K562 (cell line): ENCODE measurements at regions not wholly inside any gene's neighbourhood (a gene's known extent, or its start where the extent isn't known, plus 50 kb on each side); places are given as distances from the start of the nearest gene placed in this dataset.
A peak's percentile ranks its signal among the peaks of the same experiment; 100 is the strongest.

Experiments used
- ATAC-seq: fragments of 200-7000 bp; cut with Tn5 transposase; 3 replicates; pipeline ENCODE4 v1.9.1; 2020; ENCODE audit warnings: moderate library complexity
- BruUV-seq: library from RNA; stranded (reverse); fragments of 400-500 nt; replicated peaks from 2 replicates; lab custom pipeline; 2021; lab: Mats Ljungman, UMichigan
- CTCF ChIA-PET: fragments of 300-600 bp; formaldehyde crosslinking; extraction: SDS; loops from one replicate; lab custom pipeline; 2021; ENCODE audit warnings: low intra/inter-chr PET ratio; lab: Yijun Ruan, JAX
- POLR2A ChIA-PET: fragments of 300-600, 350-650 bp; sonication (Branson Sonifier 250); formaldehyde crosslinking; extraction: SDS; loops from one replicate; lab custom pipeline; 2021; ENCODE audit warnings: antibody characterized with exemption, inconsistent platforms; lab: Yijun Ruan, JAX
- DNase-seq, 4 experiments: peaks; one replicate each; pipeline versions ENCODE4 v3.0.0 to v3.0.0-alpha.2; 2011 to 2018; ENCODE audit warnings: low spot score in 3 of 4, mixed read lengths in 3 of 4; ENCODE audit errors: extremely low read depth in 1 of 4
- FAIRE-seq: peaks from 2 replicates; lab custom pipeline; 2011; peaks lifted over from hg19 to GRCh38; lab: Jason Lieb, UNC
- H2AFZ ChIP-seq: 2 replicates; pipeline ENCODE4 v1.6.0; 2011; ENCODE audit warnings: low read depth, low read length, control low read depth, inconsistent platforms
- H3K27ac ChIP-seq: fragments of 200-600 bp; 3 replicates; pipeline ENCODE4 v1.8.0; 2011; ENCODE audit warnings: low read depth, mild to moderate bottlenecking, control low read depth, inconsistent platforms, low read length, moderate library complexity, mixed read lengths; ENCODE audit errors: extremely low read depth
- H3K27me3 ChIP-seq, 2 experiments: fragments of 300-600 bp in 1 of 2; 2 replicates in 1 of 2; 3 replicates in 1 of 2; pipeline versions ENCODE4 v1.6.0 to v1.8.0; 2011; ENCODE audit warnings: inconsistent platforms in 2 of 2, low read length in 2 of 2, mild to moderate bottlenecking in 1 of 2, mixed read lengths in 1 of 2, moderate library complexity in 1 of 2; ENCODE audit not compliant: control insufficient read depth in 2 of 2, insufficient read depth in 2 of 2
- H3K36me3 ChIP-seq: fragments of 300-600 bp; 3 replicates; pipeline ENCODE4 v1.8.0; 2011; ENCODE audit warnings: mild to moderate bottlenecking, low read length, inconsistent platforms; ENCODE audit not compliant: control insufficient read depth, insufficient read depth
- H3K4me1 ChIP-seq, 2 experiments: fragments of 200-600 bp in 1 of 2; replicated peaks in 1 of 2; 2 replicates in 1 of 2; 3 replicates in 1 of 2; pipeline versions ENCODE4 v1.5.1 to v1.8.0; 2011; ENCODE audit warnings: inconsistent platforms in 2 of 2, low read length in 2 of 2, mild to moderate bottlenecking in 1 of 2, mixed read lengths in 1 of 2, moderate library complexity in 1 of 2; ENCODE audit not compliant: control insufficient read depth in 2 of 2, insufficient read depth in 2 of 2
- H3K4me2 ChIP-seq: 2 replicates; pipeline ENCODE4 v1.6.1; 2011; ENCODE audit warnings: low read length, control low read depth, inconsistent platforms, mixed read lengths; ENCODE audit not compliant: insufficient read depth
- H3K4me3 ChIP-seq: fragments of 200-600 bp; sonication (generic), shearing (Covaris generic); 2 replicates; pipeline ENCODE4 v1.5.1; 2016; ENCODE audit warnings: control low read depth, inconsistent platforms
- H3K79me2 ChIP-seq: fragments of 200-600 bp; 3 replicates; pipeline ENCODE4 v1.8.0; 2011; ENCODE audit warnings: low read length, inconsistent platforms; ENCODE audit not compliant: control insufficient read depth, insufficient read depth
- H3K9ac ChIP-seq, 2 experiments: 2 replicates each; pipeline versions ENCODE4 v1.6.0 to v1.6.1; 2011; ENCODE audit warnings: low read depth in 2 of 2, low read length in 2 of 2, control low read depth in 1 of 2, inconsistent platforms in 1 of 2, mild to moderate bottlenecking in 1 of 2, mixed read lengths in 1 of 2; ENCODE audit not compliant: insufficient read depth in 1 of 2
- H3K9me1 ChIP-seq: one replicate; pipeline ENCODE4 v1.6.0; 2011; ENCODE audit warnings: inconsistent platforms, mild to moderate bottlenecking, low read length, moderate library complexity; ENCODE audit not compliant: control insufficient read depth, insufficient read depth
- H3K9me3 ChIP-seq: replicated peaks from 2 replicates; pipeline ENCODE4 v1.5.1; 2011; ENCODE audit warnings: low read depth, low read length, inconsistent platforms; ENCODE audit not compliant: control insufficient read depth, insufficient read depth
- H4K20me1 ChIP-seq: replicated peaks from 2 replicates; pipeline ENCODE4 v1.6.1; 2011; ENCODE audit warnings: low read length, inconsistent platforms, mixed read lengths; ENCODE audit not compliant: control insufficient read depth, insufficient read depth
- ATF1 ChIP-seq, 2 experiments: fragments of 450-650 bp in 1 of 2; IDR thresholded peaks; 2 replicates each; pipeline ENCODE4 v1.6.1; 2016; ENCODE audit warnings: missing compliant biosample characterization in 1 of 2, missing genetic modification characterization in 1 of 2
- CTBP1 ChIP-seq: fragments of 450-650 bp; IDR thresholded peaks from 2 replicates; pipeline ENCODE4 v1.6.1; 2016; ENCODE audit warnings: borderline replicate concordance
- EP300 ChIP-seq: IDR thresholded peaks from 2 replicates; pipeline ENCODE4 v1.6.1; 2012; ENCODE audit warnings: low read length, improper control_type of control experiment
- FIP1L1 ChIP-seq: fragments of 200-400 bp; formaldehyde crosslinking; IDR thresholded peaks from 2 replicates; pipeline ENCODE4 v1.6.1; 2018; ENCODE audit warnings: mild to moderate bottlenecking, low read depth, low read length; ENCODE audit not compliant: poor library complexity, severe bottlenecking
- KAT7 ChIP-seq: sonication (generic); formaldehyde crosslinking; IDR thresholded peaks from 2 replicates; pipeline ENCODE4 v1.8.0; 2022; ENCODE audit warnings: missing genetic modification reagents, mild to moderate bottlenecking, borderline replicate concordance
- KAT8 ChIP-seq: fragments of 450-650 bp; IDR thresholded peaks from 2 replicates; pipeline ENCODE4 v1.6.1; 2016; ENCODE audit warnings: low read depth, mild to moderate bottlenecking
- L3MBTL2 ChIP-seq: fragments of 450-650 bp; IDR thresholded peaks from 2 replicates; pipeline ENCODE4 v1.6.1; 2016; ENCODE audit warnings: mild to moderate bottlenecking, moderate library complexity
- LARP7 ChIP-seq: fragments of 450-650 bp; IDR thresholded peaks from 2 replicates; pipeline ENCODE4 v1.6.1; 2016
- MED1 ChIP-seq: sonication (generic); formaldehyde crosslinking; IDR thresholded peaks from 2 replicates; pipeline ENCODE4 v1.8.1; 2023; ENCODE audit warnings: missing genetic modification reagents, borderline replicate concordance
- MEIS2 ChIP-seq: fragments of 450-650 bp; IDR thresholded peaks from 2 replicates; pipeline ENCODE4 v1.6.1; 2014; ENCODE audit warnings: mild to moderate bottlenecking; ENCODE audit not compliant: partially characterized antibody
- NBN ChIP-seq: fragments of 450-650 bp; IDR thresholded peaks from 2 replicates; pipeline ENCODE4 v1.6.1; 2016; ENCODE audit warnings: low read depth, mild to moderate bottlenecking
- NFRKB ChIP-seq: fragments of 450-650 bp; IDR thresholded peaks from 2 replicates; pipeline ENCODE4 v1.6.1; 2016; ENCODE audit warnings: low read depth
- NRF1 ChIP-seq, 2 experiments: fragments of 450-650 bp; IDR thresholded peaks in 1 of 2; conservative IDR thresholded peaks in 1 of 2; 2 replicates each; pipeline ENCODE4 v1.6.1; 2014; ENCODE audit warnings: mild to moderate bottlenecking in 2 of 2
- SETDB1 ChIP-seq: IDR thresholded peaks from one replicate; pipeline ENCODE4 v1.6.1; 2012; ENCODE audit warnings: low read length, control low read depth, inconsistent platforms
- SRSF3 ChIP-seq: fragments of 200-400 bp; formaldehyde crosslinking; IDR thresholded peaks from 2 replicates; pipeline ENCODE4 v1.6.1; 2016; ENCODE audit warnings: mild to moderate bottlenecking, low read length, moderate library complexity; ENCODE audit not compliant: insufficient read depth
- YY1 ChIP-seq, 3 experiments: IDR thresholded peaks; 2 replicates each; pipeline ENCODE4 v1.6.1; 2011; ENCODE audit warnings: low read length in 2 of 3, mild to moderate bottlenecking in 2 of 3, moderate library complexity in 2 of 3, borderline replicate concordance in 1 of 3, control low read depth in 1 of 3, low read depth in 1 of 3; ENCODE audit not compliant: insufficient read depth in 3 of 3, insufficient replicate concordance in 2 of 3, control insufficient read depth in 1 of 3, insufficient read length in 1 of 3; ENCODE audit errors: extremely low read depth in 1 of 3
- ZC3H8 ChIP-seq: fragments of 450-650 bp; IDR thresholded peaks from 2 replicates; pipeline ENCODE4 v1.6.1; 2017
- WGBS: fragments of 100-300 bp; shearing (Covaris generic); methylation state at CpG from one replicate; pipeline ENCODE4 v1.1.6; 2016; ENCODE audit warnings: low coverage, mixed read lengths; ENCODE audit not compliant: insufficient coverage; ENCODE audit errors: missing lambda C conversion rate; 5-methylcytosine and 5-hydroxymethylcytosine counted together
- in situ Hi-C: fragments of 300-500 bp; cut with MboI; formaldehyde crosslinking; loops from 4 replicates; pipeline ENCODE4 v1.15.0; 2018; ENCODE audit warnings: inconsistent platforms, mixed read lengths
- intact Hi-C: fragments of 100-400 bp; cut with micrococcal nuclease; formaldehyde crosslinking; loops from 2 replicates; pipeline ENCODE4 v1.14.2; 2022
- TF ChIP-seq, protein P1 (sequence below): sonication (generic); formaldehyde crosslinking; IDR thresholded peaks from 2 replicates; pipeline ENCODE4 v1.8.1; 2023; ENCODE audit warnings: mild to moderate bottlenecking, missing genetic modification reagents
- TF ChIP-seq, protein P2 (sequence below): fragments of 250-450 bp; sonication (Bioruptor Pico); IDR thresholded peaks from 2 replicates; pipeline ENCODE4 v1.8.0; 2021; ENCODE audit warnings: moderate library complexity, mild to moderate bottlenecking, inconsistent platforms

DNA sequence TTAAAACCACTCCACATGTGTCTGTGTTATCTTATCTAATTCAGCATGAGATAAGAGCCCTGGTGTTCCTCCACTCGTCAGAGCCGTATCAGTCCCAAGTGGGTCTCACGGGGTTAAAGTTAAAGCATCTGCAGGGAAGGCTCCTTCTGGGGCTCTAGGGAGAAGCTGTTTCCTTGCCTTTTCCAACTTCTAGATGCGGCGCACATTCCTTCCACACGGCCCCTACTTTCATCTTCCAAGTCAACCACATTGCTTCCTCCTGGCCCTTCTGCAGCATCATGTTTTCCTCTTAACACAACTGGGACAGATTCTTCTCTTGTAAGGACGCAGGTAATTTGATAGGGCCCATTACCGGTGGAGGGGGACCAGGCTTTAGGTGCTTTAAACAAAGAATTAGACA, 620.1 kb upstream of the DPP6 start (continued):
- TF ChIP-seq, protein P1, sequence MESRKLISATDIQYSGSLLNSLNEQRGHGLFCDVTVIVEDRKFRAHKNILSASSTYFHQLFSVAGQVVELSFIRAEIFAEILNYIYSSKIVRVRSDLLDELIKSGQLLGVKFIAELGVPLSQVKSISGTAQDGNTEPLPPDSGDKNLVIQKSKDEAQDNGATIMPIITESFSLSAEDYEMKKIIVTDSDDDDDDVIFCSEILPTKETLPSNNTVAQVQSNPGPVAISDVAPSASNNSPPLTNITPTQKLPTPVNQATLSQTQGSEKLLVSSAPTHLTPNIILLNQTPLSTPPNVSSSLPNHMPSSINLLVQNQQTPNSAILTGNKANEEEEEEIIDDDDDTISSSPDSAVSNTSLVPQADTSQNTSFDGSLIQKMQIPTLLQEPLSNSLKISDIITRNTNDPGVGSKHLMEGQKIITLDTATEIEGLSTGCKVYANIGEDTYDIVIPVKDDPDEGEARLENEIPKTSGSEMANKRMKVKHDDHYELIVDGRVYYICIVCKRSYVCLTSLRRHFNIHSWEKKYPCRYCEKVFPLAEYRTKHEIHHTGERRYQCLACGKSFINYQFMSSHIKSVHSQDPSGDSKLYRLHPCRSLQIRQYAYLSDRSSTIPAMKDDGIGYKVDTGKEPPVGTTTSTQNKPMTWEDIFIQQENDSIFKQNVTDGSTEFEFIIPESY = no peak
- TF ChIP-seq LARP7 (no peak), CTBP1 (peak; percentile 77), FIP1L1 (no peak), SETDB1 (no peak), MEIS2 (no peak), MED1 (CRISPR knock-in tag) (no peak), SRSF3 (no peak), KAT7 (no peak), NBN (no peak), EP300 (no peak), L3MBTL2 (no peak)

DNA sequence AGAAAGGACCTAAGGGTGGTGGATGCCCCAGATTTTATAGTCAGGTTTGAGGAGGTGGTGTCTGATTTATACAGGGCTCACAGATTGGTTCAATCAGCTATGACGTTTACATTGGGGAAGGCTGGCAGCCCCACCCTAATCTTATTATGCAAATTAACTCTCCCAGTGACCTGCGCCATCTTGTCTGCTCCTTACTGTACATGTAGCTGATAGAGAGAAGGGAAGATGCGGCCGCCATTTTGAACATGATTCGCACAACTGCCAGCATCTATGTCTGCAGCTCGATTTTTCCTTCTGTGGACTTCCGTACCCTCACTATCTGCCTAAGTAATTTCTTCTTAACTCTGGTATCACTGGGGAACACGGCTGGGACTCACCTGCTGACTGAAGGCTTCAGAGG, 619.0 kb upstream of the DPP6 start:
- no TSS peak for BruUV-seq
- no peaks in the 10 kb centered on the region for H3K79me2 ChIP-seq
- ChIA-PET CTCF (no interaction called here), POLR2A (interaction anchor here (0.7 kb wide), 1 partner anchor 20 kb away, joined by 3 read pairs; no protein-coding TSS in a partner anchor)
- 20% methylated on average over 8 of the region's 8 CpGs for WGBS
- DNase-seq (peak in 1 of 4 experiments; percentile 22), ATAC-seq (peak; percentile 87), FAIRE-seq (no peak)
- H3K4me2 ChIP-seq = peak overlapping the region; percentile 36
- H3K4me1 ChIP-seq = peaks cover 0 to 5% of the 10 kb centered on the region in 2 experiments; a peak in 3 of 5 replicates
- intact Hi-C loops (no loop called here), in situ Hi-C loops (no loop called here)
- peaks cover 7 to 27% of the 10 kb centered on the region in 2 experiments; a peak in 3 of 5 replicates for H3K27me3 ChIP-seq
- H3K27ac ChIP-seq = no peak overlapping the region
- TF ChIP-seq ATF1 (CRISPR knock-in tag; IDR thresholded peaks at IDR 0.05) (no peak), ATF1 (tag; IDR thresholded peaks at IDR 0.05) (0 out of 2 replicates have a peak, but pooled peaks have one; percentile 28), NFRKB (peak; percentile 70; the same call in 1 of the 2 replicates), KAT8 (0 out of 2 replicates have a peak, but pooled peaks have one; percentile 46), NRF1 (conservative IDR thresholded peaks at IDR 0.05 in 1 of 2, IDR thresholded peaks at IDR 0.05 in 1 of 2) (peak; percentile 30 to 36; a peak in 2 of 4 replicates), YY1 (IDR thresholded peaks at IDR 0.05; ENCODE audit: borderline replicate concordance in 1 of 3, control insufficient read depth in 1 of 3, extremely low read depth in 1 of 3, insufficient read depth in 3 of 3, insufficient read length in 1 of 3, insufficient replicate concordance in 2 of 3, low read depth in 1 of 3, low read length in 2 of 3) (peak; percentile 32 to 87 (median 47)), ZC3H8 (no peak)
- TF ChIP-seq, protein P2, sequence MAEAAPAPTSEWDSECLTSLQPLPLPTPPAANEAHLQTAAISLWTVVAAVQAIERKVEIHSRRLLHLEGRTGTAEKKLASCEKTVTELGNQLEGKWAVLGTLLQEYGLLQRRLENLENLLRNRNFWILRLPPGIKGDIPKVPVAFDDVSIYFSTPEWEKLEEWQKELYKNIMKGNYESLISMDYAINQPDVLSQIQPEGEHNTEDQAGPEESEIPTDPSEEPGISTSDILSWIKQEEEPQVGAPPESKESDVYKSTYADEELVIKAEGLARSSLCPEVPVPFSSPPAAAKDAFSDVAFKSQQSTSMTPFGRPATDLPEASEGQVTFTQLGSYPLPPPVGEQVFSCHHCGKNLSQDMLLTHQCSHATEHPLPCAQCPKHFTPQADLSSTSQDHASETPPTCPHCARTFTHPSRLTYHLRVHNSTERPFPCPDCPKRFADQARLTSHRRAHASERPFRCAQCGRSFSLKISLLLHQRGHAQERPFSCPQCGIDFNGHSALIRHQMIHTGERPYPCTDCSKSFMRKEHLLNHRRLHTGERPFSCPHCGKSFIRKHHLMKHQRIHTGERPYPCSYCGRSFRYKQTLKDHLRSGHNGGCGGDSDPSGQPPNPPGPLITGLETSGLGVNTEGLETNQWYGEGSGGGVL = no peak
- H3K4me3 ChIP-seq = no peak overlapping the region
- H3K9me3 ChIP-seq = no peaks in the 10 kb centered on the region
- peak overlapping the region; percentile 78 for H2AFZ ChIP-seq
- no peaks in the 10 kb centered on the region for H4K20me1 ChIP-seq
- no peaks in the 10 kb centered on the region for H3K36me3 ChIP-seq
- no peaks in the 10 kb centered on the region for H3K9me1 ChIP-seq
- H3K9ac ChIP-seq = no peak overlapping the region
